ENCODE measurements at regions not wholly inside any gene's neighbourhood (a gene's known extent, or its start where the extent isn't known, plus 50 kb on each side); places are given as distances from the start of the nearest gene placed in this dataset.

GRCh38 chr13:48153186-48153585, 58.3 kb upstream of the MED4 start:
- TF ChIP-seq ZBTB26 (tag by site-specific recombination; optimal IDR thresholded peaks at IDR 0.05) (no peak), ZNF530 (tag by site-specific recombination; IDR thresholded peaks at IDR 0.05; ENCODE audit: low read depth) (no peak), GLI2 (tag by site-specific recombination; IDR thresholded peaks at IDR 0.05; ENCODE audit: borderline replicate concordance, low read depth) (no peak), ZNF629 (tag by site-specific recombination; IDR thresholded peaks at IDR 0.05) (no peak), ELK4 (IDR thresholded peaks at IDR 0.05; ENCODE audit: borderline replicate concordance, low read depth, low read length) (no peak), PATZ1 (tag by site-specific recombination; IDR thresholded peaks at IDR 0.05) (no peak), PBX3 (CRISPR knock-in tag; IDR thresholded peaks at IDR 0.05) (no peak), ZNF138 (tag by site-specific recombination; IDR thresholded peaks at IDR 0.05; ENCODE audit: borderline replicate concordance) (no peak), ZBTB49 (tag by site-specific recombination; IDR thresholded peaks at IDR 0.05; ENCODE audit: low read depth) (no peak)

All from HEK293 (cell line).